Gastrocnemius medialis (tissue), 4 donors: ENCODE measurements at regions not wholly inside any gene's neighbourhood (a gene's known extent, or its start where the extent isn't known, plus 50 kb on each side); places are given as distances from the start of the nearest gene placed in this dataset.

Experiments
- ATAC-seq, 2 donors: fragments of 150-250 bp; one replicate each; pipeline ENCODE4 v1.9.1; 2016
- DNase-seq, 2 donors: peaks; one replicate each; pipeline ENCODE4 v3.0.0-alpha.2; 2019
- H3K27ac ChIP-seq, 4 donors: fragments of 200-600 bp; sonication (generic); 1 replicate in 1 of 4; 2 replicates in 3 of 4; pipeline ENCODE4 v1.5.1; 2016 to 2018; ENCODE audit warnings: mild to moderate bottlenecking in 2 of 4, moderate library complexity in 1 of 4
- H3K27me3 ChIP-seq, 3 donors: fragments of 200-600 bp; sonication (generic) in 2 of 3; 1 replicate in 1 of 3; 2 replicates in 2 of 3; pipeline versions ENCODE4 v1.5.1 to v1.6.0; 2016 to 2019; ENCODE audit warnings: mild to moderate bottlenecking in 1 of 3, moderate library complexity in 1 of 3
- H3K36me3 ChIP-seq, 2 donors: fragments of 200-600 bp; sonication (generic) in 1 of 2; one replicate each; pipeline ENCODE4 v1.5.1; 2017 to 2018
- H3K4me1 ChIP-seq, 2 donors: fragments of 200-600 bp; sonication (generic) in 1 of 2; one replicate each; pipeline ENCODE4 v1.5.1; 2016 to 2017; ENCODE audit warnings: mild to moderate bottlenecking in 2 of 2
- H3K4me3 ChIP-seq, 4 donors: fragments of 200-600 bp; sonication (generic) in 3 of 4; 1 replicate in 1 of 4; 2 replicates in 3 of 4; pipeline ENCODE4 v1.5.1; 2016 to 2019; ENCODE audit warnings: mild to moderate bottlenecking in 2 of 4
- H3K9me3 ChIP-seq, 3 donors: fragments of 200-600 bp; sonication (generic) in 2 of 3; 1 replicate in 1 of 3; 2 replicates in 2 of 3; pipeline ENCODE4 v1.5.1; 2016 to 2019
- POLR2A ChIP-seq, 2 donors: fragments of 450-650 bp; IDR thresholded peaks; one replicate each; pipeline ENCODE4 v1.6.1; 2017; ENCODE audit warnings: antibody characterized with exemption in 2 of 2, mild to moderate bottlenecking in 2 of 2, moderate library complexity in 2 of 2
- in situ Hi-C, 4 donors: fragments of 200-750 bp; cut with MboI; loops; one replicate each; pipeline versions ENCODE4 v1.15.0 to v1.8.0; 2017; ENCODE audit warnings: low sequenced_read_pairs in 4 of 4
- intact Hi-C: fragments of 100-400 bp; cut with DNase I; formaldehyde crosslinking; loops from one replicate; pipeline ENCODE4 v1.15.1; 2023; ENCODE audit warnings: low total_unique reads
- TF ChIP-seq, protein P1 (sequence below), 5 experiments: fragments of 450-650 bp in 3 of 5; fragments of 200-600 bp in 2 of 5; sonication (generic) in 2 of 5; IDR thresholded peaks in 4 of 5; conservative IDR thresholded peaks in 1 of 5; 1 replicate in 4 of 5; 2 replicates in 1 of 5; pipeline ENCODE4 v1.5.1; 2016 to 2019; ENCODE audit warnings: antibody characterized with exemption in 5 of 5, mild to moderate bottlenecking in 3 of 5, moderate library complexity in 3 of 5

DNA sequence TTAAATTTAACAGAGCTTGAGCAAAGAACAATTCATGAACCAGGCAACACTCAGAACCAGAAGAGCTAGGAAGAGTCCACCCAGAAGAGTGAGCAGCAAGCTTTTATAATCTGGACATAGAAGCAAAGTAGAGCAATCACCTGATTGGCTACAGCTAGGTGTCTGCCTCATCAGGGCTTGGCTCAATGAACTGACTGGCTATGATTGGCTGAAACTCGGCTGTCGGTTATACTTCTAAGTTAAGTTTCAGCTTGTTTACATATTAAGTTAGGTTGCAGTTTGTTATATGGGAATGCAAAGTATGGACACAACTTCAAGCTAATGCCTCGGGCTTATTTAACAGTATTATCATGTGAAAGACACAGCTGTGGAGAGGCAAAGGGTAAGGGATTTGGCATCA is 63.2 kb upstream of the NABP1 start:
- ATAC-seq (no peak), DNase-seq (no peak)
- intact Hi-C loops (no loop called here), in situ Hi-C loops (no loop called here)
- Histone ChIP-seq H3K4me3 (no peak overlapping the region), H3K9me3 (no peaks in the 10 kb centered on the region), H3K27ac (no peak overlapping the region), H3K4me1 (no peaks in the 10 kb centered on the region), H3K27me3 (no peaks in the 10 kb centered on the region), H3K36me3 (no peaks in the 10 kb centered on the region)
- TF ChIP-seq POLR2A (IDR thresholded peaks at IDR 0.05) = no peak
- TF ChIP-seq, protein P1, sequence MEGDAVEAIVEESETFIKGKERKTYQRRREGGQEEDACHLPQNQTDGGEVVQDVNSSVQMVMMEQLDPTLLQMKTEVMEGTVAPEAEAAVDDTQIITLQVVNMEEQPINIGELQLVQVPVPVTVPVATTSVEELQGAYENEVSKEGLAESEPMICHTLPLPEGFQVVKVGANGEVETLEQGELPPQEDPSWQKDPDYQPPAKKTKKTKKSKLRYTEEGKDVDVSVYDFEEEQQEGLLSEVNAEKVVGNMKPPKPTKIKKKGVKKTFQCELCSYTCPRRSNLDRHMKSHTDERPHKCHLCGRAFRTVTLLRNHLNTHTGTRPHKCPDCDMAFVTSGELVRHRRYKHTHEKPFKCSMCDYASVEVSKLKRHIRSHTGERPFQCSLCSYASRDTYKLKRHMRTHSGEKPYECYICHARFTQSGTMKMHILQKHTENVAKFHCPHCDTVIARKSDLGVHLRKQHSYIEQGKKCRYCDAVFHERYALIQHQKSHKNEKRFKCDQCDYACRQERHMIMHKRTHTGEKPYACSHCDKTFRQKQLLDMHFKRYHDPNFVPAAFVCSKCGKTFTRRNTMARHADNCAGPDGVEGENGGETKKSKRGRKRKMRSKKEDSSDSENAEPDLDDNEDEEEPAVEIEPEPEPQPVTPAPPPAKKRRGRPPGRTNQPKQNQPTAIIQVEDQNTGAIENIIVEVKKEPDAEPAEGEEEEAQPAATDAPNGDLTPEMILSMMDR (IDR thresholded peaks at IDR 0.05 in 4 of 5, conservative IDR thresholded peaks at IDR 0.05 in 1 of 5) = no peak

DNA sequence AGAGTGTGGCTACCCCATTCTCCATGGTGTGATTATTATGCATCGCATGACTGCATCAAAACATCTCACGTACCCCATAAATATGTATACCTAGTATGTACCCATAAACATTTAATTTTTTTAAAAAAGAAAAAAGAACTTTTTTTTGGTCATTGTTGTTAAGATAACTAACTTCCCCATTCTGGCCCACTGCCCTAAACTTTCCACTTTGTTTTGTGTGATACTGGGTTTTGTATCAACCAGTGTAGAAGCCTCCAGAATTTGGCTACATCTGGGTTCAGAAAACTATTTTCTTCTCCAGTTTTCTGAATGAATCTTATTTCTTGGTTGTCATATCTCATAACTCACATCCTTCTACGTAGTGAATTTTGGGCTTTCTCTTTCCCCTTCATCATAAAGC is 62.3 kb upstream of the NABP1 start:
- H3K4me3 ChIP-seq = no peak overlapping the region
- H3K4me1 ChIP-seq = no peaks in the 10 kb centered on the region
- intact Hi-C loops = no loop called here
- H3K27me3 ChIP-seq = no peaks in the 10 kb centered on the region
- in situ Hi-C loops = no loop called here
- no peaks in the 10 kb centered on the region for H3K9me3 ChIP-seq
- ATAC-seq (no peak), DNase-seq (no peak)
- no peaks in the 10 kb centered on the region for H3K36me3 ChIP-seq
- no peak overlapping the region for H3K27ac ChIP-seq
- TF ChIP-seq, protein P1 (IDR thresholded peaks at IDR 0.05 in 4 of 5, conservative IDR thresholded peaks at IDR 0.05 in 1 of 5) = no peak
- TF ChIP-seq POLR2A (IDR thresholded peaks at IDR 0.05) = no peak

DNA sequence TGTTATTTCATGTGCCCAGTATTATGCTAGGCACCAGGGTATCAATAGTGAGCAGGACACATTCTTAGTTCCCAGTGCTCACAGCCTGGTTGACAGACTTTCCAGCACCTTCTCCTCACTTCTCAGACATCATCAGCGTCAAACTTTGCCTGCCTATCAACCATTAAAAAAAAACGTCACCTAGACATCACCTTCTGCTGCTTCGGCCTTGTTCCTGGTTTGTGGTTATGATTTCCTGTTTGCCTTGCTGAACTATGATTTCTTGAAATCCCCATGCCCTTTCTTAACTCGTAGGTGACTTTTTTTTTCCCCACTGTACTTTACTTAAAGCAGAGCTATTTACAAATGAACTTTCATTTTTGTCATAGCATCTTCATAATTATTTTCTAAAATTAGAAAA is 60.4 kb upstream of the NABP1 start:
- Histone ChIP-seq H3K4me3 (no peak overlapping the region), H3K36me3 (no peaks in the 10 kb centered on the region), H3K27ac (no peak overlapping the region), H3K4me1 (no peaks in the 10 kb centered on the region), H3K9me3 (no peaks in the 10 kb centered on the region), H3K27me3 (no peaks in the 10 kb centered on the region)
- TF ChIP-seq POLR2A (IDR thresholded peaks at IDR 0.05) = no peak
- TF ChIP-seq, protein P1 (IDR thresholded peaks at IDR 0.05 in 4 of 5, conservative IDR thresholded peaks at IDR 0.05 in 1 of 5) = no peak
- in situ Hi-C loops = no loop called here
- ATAC-seq (no peak), DNase-seq (no peak)
- intact Hi-C loops = no loop called here

DNA sequence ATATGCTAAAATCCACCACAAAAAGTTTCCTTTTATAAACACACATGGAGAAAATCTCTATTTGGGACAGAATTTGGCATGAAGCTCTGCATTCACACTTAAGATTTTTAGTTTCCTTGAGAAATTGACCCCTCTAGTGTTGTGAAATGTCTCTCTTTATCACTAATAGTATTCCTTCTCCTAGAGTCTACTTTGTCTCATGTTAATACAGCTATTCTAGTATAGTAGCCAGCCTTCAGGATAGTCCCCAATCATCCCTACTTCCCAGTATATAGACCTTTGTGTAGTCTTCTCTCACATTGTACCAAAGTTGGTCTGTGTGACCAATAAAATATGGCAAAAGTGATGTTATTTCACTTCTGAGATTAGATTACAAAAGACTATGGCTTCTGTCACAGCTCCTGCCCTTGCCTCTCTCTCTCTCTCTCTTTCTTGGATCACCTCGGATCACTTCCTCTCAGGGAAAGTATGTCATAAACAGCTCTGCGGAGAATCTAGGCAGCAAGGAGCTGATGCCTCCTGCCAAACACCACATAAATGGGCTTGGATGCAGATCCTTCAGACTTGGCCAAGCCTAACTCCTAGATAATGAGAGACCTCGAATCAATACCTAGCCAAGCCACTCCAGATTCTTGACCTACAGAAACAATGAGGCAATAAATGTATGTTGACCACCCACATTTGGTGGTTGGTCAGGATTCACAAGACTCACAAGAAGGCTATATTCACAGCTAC is 59.7 kb upstream of the NABP1 start:
- H3K4me3 ChIP-seq = no peak overlapping the region
- H3K9me3 ChIP-seq = no peaks in the 10 kb centered on the region
- no peaks in the 10 kb centered on the region for H3K36me3 ChIP-seq
- ATAC-seq = no peak
- intact Hi-C loops = no loop called here
- H3K27me3 ChIP-seq = no peaks in the 10 kb centered on the region
- no peak for TF ChIP-seq POLR2A (IDR thresholded peaks at IDR 0.05)
- TF ChIP-seq, protein P1 (IDR thresholded peaks at IDR 0.05 in 4 of 5, conservative IDR thresholded peaks at IDR 0.05 in 1 of 5) = no peak
- no peak overlapping the region for H3K27ac ChIP-seq
- in situ Hi-C loops = no loop called here
- no peaks in the 10 kb centered on the region for H3K4me1 ChIP-seq
- DNase-seq = no peak

DNA sequence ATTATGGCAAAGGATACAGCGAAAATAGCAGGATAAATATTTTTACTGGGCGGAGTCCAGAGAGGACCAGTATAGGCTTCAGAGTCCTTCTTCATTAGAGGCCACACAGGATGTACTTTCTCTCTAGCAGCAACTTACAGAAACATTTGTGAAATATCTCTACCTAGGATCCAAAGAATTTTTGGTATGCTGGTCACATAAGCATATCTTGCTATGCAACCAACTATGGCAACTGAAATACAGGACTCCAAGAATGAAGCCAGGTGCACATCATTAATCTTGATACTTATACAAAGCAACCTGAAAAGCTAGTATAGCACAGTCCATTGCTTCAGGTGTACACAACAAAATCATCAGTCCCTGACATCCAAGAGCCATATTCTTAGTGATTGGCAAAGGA is 59.1 kb upstream of the NABP1 start:
- ATAC-seq = no peak
- no peak overlapping the region for H3K4me3 ChIP-seq
- in situ Hi-C loops = no loop called here
- no peak for TF ChIP-seq POLR2A (IDR thresholded peaks at IDR 0.05)
- TF ChIP-seq, protein P1 (IDR thresholded peaks at IDR 0.05 in 4 of 5, conservative IDR thresholded peaks at IDR 0.05 in 1 of 5) = no peak
- DNase-seq = no peak
- no peaks in the 10 kb centered on the region for H3K36me3 ChIP-seq
- H3K9me3 ChIP-seq = no peaks in the 10 kb centered on the region
- intact Hi-C loops = no loop called here
- H3K27ac ChIP-seq = no peak overlapping the region
- H3K27me3 ChIP-seq = no peaks in the 10 kb centered on the region
- no peaks in the 10 kb centered on the region for H3K4me1 ChIP-seq
